PC-3 (cell line): ENCODE measurements at regions not wholly inside any gene's neighbourhood (a gene's known extent, or its start where the extent isn't known, plus 50 kb on each side); places are given as distances from the start of the nearest gene placed in this dataset.

Experiments used
- CTCF ChIP-seq: fragments of 300-600 bp; sonication (generic); conservative IDR thresholded peaks from 2 replicates; pipeline ENCODE4 v1.5.1; 2017; ENCODE audit warnings: antibody characterized with exemption, low read depth, mild to moderate bottlenecking, low read length
- EZH2 ChIP-seq: fragments of 300-600 bp; sonication (generic); IDR thresholded peaks from one replicate; pipeline ENCODE4 v1.6.1; 2017; ENCODE audit warnings: antibody characterized with exemption, mild to moderate bottlenecking, low read length; ENCODE audit not compliant: unreplicated experiment

GRCh38 chr4:137739391-137739790 is 207.1 kb upstream of the PCDH18 start:
- TF ChIP-seq CTCF = no peak
- no peak for TF ChIP-seq EZH2
